Motor neuron (in vitro differentiated cells): ENCODE measurements at regions not wholly inside any gene's neighbourhood (a gene's known extent, or its start where the extent isn't known, plus 50 kb on each side); places are given as distances from the start of the nearest gene placed in this dataset.

Source experiments
- ATAC-seq, 8 experiments: fragments of 200-7000 bp; cut with Tn5 transposase; replicated peaks in 6 of 8; 2 replicates each; pipeline ENCODE4 v1.8.0; 2021; ENCODE audit warnings: mild to moderate bottlenecking in 8 of 8, moderate library complexity in 8 of 8
- H3K27ac ChIP-seq, 2 donors: fragments of 250-450 bp; sonication (Bioruptor Pico); 2 replicates each; pipeline ENCODE4 v1.9.0; 2021; ENCODE audit warnings: antibody characterized with exemption in 2 of 2, mild to moderate bottlenecking in 2 of 2, moderate library complexity in 1 of 2
- H3K4me1 ChIP-seq, 2 donors: fragments of 250-450 bp; sonication (Bioruptor Pico); replicated peaks in 1 of 2; 2 replicates each; pipeline ENCODE4 v1.6.1; 2021; ENCODE audit warnings: antibody characterized with exemption in 2 of 2, mild to moderate bottlenecking in 2 of 2, moderate library complexity in 1 of 2
- H3K4me3 ChIP-seq, 5 donors: fragments of 250-450 bp; sonication (Bioruptor Pico); 2 replicates each; pipeline ENCODE4 v1.9.0; 2021; ENCODE audit warnings: antibody characterized with exemption in 5 of 5, mild to moderate bottlenecking in 5 of 5, moderate library complexity in 4 of 5
- WGBS, 10 experiments: fragments of 450-650 bp; shearing (Covaris generic); methylation state at CpG; one replicate each; pipeline ENCODE4 v1.0.0; 2022; 5-methylcytosine and 5-hydroxymethylcytosine counted together
- in situ Hi-C, 9 experiments: fragments of 400-800 bp; cut with MboI; loops; one replicate each; pipeline ENCODE4 v1.15.0; 2021; ENCODE audit warnings: low sequenced_read_pairs in 9 of 9, low pct_unique_long_range_greater_than_20kb in 2 of 9; ENCODE audit not compliant: unreplicated experiment in 9 of 9

DNA sequence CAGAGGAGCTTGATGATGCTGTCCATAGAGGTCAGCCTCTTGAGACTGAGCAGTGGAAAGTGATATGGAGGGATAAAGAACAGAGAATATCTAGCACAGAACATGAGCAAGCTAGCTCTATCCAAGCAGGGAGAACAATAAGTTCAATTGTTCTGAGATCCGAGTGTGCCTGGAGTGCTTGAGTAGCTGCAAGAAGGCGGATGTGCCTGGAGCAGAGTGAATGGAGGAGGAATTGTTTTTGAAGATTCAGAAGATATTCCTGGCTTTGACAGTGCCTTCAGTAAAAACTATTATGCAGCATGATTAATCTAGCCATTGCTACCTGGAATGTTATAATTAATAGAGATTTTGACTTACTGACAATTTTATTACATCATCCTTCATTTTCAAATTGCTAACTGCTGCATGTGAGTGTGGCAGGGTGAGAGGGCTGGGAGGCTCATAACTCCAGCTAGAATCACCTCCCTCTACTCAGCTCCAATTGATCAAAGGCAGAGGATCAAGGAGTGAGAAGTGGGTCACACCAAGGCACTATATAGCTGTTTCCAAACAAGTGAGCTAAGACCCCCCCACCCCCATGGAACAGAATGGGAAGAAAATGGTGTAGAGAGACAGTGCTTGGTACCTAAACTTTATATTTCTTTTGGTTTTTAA lies 302.8 kb downstream of the ADRA2A start:
- Histone ChIP-seq H3K4me3 (no peak overlapping the region), H3K4me1 (peaks cover 0 to 10% of the 10 kb centered on the region in 2 donors), H3K27ac (no peak overlapping the region)
- ATAC-seq, result peak in 5 of 8 experiments; percentile 34 to 99 (median 69)
- 29 to 100% (median 76%) methylated on average over 1 to 2 of the region's 2 CpGs; no CpG with 5 or more reads in 2 of the 10 experiments for WGBS, 10 experiments
- in situ Hi-C loops, result no loop called here

DNA sequence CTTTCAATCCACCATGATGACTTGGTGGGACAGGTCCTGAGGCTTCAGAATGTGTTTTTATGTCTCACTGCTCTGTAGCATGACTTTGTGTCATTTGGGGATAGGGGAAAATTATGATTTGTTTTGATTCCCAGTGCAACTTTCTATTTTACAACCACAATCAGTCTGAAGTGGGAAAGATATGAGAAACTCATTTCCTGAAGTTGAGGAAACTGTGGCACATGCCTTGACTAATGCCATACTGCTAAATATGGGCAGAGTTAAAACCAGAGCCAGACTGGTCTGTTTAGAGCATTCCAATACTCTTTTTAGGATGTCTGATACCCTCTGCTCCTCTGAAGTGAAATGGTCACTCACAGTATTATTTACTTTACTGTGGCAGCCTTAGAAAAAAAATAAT lies 307.7 kb downstream of the ADRA2A start:
- in situ Hi-C loops, result no loop called here
- Histone ChIP-seq H3K4me1 (peaks cover 0 to 8% of the 10 kb centered on the region in 2 donors), H3K4me3 (no peak overlapping the region), H3K27ac (no peak overlapping the region)
- no peak for ATAC-seq

DNA sequence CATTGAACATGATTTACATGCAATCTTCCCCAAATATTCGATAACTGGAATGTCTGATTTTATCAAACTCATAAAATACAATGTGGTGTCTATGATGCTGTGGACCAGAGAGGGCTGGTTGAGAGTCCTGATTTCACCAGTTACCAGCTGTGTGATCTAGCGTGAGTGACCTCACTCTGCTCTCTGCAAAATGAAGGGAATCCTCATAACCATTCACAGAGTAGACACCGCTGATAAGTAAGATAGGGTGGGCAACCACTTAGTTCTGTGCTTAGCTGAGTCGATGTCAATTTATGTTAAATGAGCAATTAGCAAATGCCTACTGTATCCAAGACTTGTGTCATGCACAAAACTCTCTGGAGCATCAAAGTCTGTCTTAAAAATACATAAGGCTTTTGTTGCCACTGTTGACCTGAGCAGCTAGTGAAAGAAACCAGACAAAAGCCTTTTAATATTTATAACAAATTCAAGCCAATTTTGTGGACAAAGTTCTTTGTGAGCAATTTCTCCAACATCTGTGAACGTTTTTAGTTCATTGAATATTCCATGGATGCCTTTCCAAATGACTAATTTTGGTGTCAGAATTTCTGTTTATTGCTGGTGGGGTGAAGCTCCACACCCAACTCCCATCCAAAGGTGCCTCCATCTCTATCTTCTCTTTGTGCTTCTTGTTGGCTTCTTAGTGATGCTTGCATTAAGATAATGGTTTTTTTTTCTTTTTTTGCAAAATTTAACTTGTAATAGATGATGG lies 314.2 kb downstream of the ADRA2A start:
- H3K27ac ChIP-seq, result no peak overlapping the region
- in situ Hi-C loops, result no loop called here
- 0 to 80% (median 36%) methylated on average over 1 to 5 of the region's 5 CpGs for WGBS, 10 experiments
- H3K4me3 ChIP-seq, result no peak overlapping the region
- peaks cover 0 to 7% of the 10 kb centered on the region in 2 donors for H3K4me1 ChIP-seq
- ATAC-seq, result peak in 3 of 8 experiments; percentile 56 to 63 (median 60)

DNA sequence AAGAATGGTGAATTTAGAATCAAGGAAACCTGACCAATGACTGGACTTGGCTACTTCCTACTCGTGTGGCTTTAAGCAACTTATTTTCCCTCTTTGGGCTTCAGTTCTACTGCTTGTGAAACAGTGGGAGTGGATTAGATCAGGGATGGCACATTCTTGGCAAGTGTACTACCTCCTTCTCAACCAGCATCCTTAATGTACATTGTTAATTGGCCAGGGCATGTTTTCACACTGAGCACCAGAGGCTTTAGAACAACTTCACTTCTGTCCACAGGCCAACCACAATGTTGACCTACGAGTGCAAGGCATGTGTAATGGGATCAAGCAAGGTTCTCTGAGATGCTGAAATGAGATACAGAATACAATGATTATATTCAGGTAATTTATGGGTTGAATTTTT lies 315.3 kb downstream of the ADRA2A start:
- peak in 3 of 8 experiments; percentile 28 to 76 (median 31) for ATAC-seq
- WGBS, 10 experiments, result 6 to 92% (median 60%) methylated on average over 2 of the region's 2 CpGs; no CpG with 5 or more reads in 4 of the 10 experiments
- in situ Hi-C loops, result no loop called here

DNA sequence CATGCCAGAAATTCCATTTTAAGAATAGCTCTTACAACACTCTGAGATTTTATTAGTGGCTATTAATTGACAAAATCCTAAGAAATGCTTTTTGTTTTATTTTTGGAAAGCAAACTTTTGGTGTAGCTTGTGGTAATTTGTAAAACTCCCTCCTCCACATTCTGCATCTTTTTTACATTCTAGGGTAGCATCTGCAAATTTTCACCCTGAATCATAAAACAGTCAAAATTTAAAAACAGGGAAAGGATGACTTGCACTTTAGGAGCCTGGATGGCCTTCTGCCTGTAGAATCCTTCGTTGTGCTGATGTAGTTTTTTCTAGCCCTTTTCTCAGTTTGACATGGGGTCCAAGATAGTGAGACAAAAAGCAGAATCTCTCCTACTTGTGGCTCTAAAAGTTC lies 316.1 kb downstream of the ADRA2A start:
- H3K27ac ChIP-seq, result no peak overlapping the region
- H3K4me1 ChIP-seq, result peaks cover 0 to 7% of the 10 kb centered on the region in 2 donors
- no peak overlapping the region for H3K4me3 ChIP-seq
- ATAC-seq, result peak in 1 of 8 experiments; percentile 20
- in situ Hi-C loops, result no loop called here
- 0 to 55% (median 0%) methylated on average over 1 of the region's 1 CpG; no CpG with 5 or more reads in 1 of the 10 experiments for WGBS, 10 experiments

More for the DNA sequence above, 315.3 kb downstream of the ADRA2A start:
- no peak overlapping the region for H3K27ac ChIP-seq
- peaks cover 0 to 7% of the 10 kb centered on the region in 2 donors for H3K4me1 ChIP-seq
- no peak overlapping the region for H3K4me3 ChIP-seq

DNA sequence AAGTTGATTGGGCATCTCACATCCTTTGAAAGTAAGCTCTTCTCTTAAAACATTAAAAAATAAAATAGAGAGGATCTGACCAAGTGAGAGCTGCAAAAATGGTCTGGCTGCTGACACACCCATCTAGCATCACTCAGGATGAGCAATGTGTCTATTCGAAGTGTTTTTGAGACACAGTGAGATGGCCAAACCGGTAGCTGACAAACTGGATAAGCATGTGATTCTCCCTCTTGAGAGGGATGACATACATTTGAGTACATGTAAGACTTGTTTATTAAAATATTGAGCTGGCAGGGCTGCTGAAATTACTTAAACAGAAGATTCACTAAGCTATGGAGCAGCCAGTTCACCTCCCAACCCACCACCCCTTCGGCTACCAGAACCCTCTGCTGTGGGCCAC lies 333.9 kb downstream of the ADRA2A start:
- in situ Hi-C loops, result no loop called here
- ATAC-seq, result peak in 2 of 8 experiments; percentile 34 to 36
- Histone ChIP-seq H3K4me3 (no peak overlapping the region), H3K4me1 (no peaks in the 10 kb centered on the region), H3K27ac (no peak overlapping the region)
- WGBS, 10 experiments, result 30 to 92% (median 74%) methylated on average over 2 to 3 of the region's 3 CpGs; no CpG with 5 or more reads in 4 of the 10 experiments

DNA sequence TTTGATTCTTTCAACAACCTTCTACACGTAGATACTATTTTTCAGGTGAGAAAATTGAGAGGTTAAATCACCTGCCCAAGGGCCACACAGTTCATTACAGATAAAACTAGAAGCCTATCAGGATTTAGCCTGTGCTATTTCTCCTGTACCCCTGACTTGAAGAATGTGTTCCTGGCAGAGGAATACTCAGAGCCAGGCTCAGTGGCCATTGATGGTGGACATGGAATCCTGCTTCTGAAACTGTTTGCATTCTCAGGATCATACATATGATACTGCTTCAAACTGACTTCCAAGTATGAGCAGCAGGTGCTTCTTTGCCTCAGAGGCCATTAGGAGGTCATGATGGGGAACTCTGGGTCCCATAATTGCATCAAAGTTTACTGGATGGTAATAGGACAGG lies 348.6 kb downstream of the ADRA2A start:
- WGBS, 10 experiments, result 60 to 86% (median 67%) methylated on average over 1 of the region's 1 CpG; no CpG with 5 or more reads in 5 of the 10 experiments
- H3K4me3 ChIP-seq, result no peak overlapping the region
- no peak overlapping the region for H3K27ac ChIP-seq
- H3K4me1 ChIP-seq, result no peaks in the 10 kb centered on the region
- ATAC-seq, result no peak
- in situ Hi-C loops, result no loop called here

DNA sequence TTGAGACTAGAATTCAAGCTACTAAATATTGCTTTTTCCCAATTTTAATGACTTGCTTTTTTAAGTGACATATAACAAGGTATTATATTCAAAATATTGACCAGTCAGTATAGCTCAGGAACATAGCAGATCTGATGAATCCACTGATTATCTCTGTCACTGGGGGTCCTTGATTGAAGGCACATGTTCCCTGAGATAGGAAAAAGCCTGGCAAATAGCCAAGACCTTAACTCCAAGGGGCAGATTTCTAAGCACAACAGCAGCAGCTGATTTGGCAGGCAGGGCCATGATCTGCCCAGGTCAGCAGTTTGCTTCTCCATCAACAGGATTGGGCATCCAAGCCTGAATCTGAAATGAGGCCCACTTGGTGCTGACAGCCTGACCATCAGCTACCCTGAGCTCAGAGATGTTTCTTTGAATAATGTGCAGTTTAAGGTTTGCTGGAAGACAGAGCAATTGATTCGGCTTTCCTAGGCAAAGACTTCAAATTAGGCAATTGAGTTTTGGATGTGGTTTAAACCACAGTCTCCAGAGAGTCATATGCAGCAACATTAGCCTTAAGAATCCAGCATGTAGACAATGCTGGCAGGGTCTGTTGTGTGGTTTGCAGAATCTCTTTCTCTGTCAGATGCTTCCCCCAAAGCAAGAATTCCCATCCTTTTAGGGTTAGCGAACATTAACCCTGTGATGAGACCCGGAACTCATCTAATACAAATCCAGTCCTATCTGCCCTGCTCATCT lies 352.6 kb downstream of the ADRA2A start:
- in situ Hi-C loops, result no loop called here
- no peak overlapping the region for H3K27ac ChIP-seq
- no peaks in the 10 kb centered on the region for H3K4me1 ChIP-seq
- ATAC-seq, result no peak
- WGBS, 10 experiments, result 38 to 100% (median 85%) methylated on average over 1 to 3 of the region's 3 CpGs; no CpG with 5 or more reads in 2 of the 10 experiments
- H3K4me3 ChIP-seq, result no peak overlapping the region

DNA sequence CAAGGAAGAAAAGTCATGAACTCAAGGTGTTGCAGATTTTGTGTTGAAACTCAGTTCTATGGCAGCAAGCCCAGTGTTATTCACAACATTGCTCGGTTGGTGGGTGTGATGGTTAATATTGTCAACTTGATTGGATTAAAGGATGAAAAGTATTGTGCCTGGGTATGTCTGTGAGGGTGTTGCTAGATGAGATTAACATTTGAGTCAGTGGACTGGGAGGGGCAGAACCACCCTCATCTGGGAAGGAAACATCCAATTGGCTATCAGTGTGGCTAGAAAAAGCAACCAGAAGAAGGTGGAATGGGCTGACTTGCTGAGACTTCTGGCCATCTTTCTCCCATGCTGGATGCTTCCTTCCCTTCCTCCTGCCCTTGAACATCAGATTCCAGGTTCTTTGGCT lies 353.2 kb downstream of the ADRA2A start:
- 17 to 100% (median 79%) methylated on average over 1 of the region's 1 CpG; no CpG with 5 or more reads in 6 of the 10 experiments for WGBS, 10 experiments
- peak in 2 of 8 experiments; percentile 47 to 67 for ATAC-seq
- H3K4me3 ChIP-seq, result no peak overlapping the region
- in situ Hi-C loops, result no loop called here
- no peak overlapping the region for H3K27ac ChIP-seq
- H3K4me1 ChIP-seq, result no peaks in the 10 kb centered on the region

DNA sequence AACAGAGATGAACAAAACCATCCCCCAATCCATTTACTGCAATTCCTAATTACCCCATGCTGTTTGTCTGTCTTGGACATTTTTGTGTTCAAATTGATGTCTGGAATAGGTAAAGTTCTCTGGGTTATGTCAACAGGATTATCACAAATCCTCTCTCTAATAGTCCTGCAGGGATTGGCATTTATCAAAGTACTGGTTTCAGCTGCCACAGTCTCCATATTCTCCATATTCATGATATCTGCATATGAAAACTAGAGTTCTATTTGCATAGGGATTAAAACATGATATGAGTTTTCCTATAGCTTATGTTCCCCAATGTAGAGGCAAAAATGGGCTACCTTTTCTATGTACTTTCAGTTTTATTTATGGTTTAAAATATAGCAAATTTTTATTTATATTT lies 355.8 kb downstream of the ADRA2A start:
- no peak overlapping the region for H3K4me3 ChIP-seq
- H3K4me1 ChIP-seq, result no peaks in the 10 kb centered on the region
- H3K27ac ChIP-seq, result no peak overlapping the region
- ATAC-seq, result peak in 3 of 8 experiments; percentile 51 to 95 (median 82)
- in situ Hi-C loops, result no loop called here

DNA sequence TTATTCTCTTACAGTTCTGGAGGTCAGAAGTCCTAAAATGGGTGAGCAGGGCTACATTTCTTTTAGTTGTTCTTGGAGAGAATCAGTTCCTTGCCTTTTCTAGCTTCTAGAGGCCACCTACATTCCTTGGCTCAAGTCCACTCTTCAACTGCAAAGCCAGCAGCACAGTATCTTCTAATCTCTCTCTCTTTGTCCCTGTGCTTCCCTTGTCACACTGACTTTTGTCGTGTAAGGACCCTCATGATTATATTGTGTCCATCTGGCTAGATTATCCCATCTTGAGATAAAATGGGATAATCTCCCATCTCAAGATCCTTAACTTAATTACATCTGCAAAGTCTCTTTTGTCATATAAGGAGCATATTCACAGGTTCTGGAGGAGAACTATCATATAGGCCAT lies 359.0 kb downstream of the ADRA2A start:
- no peaks in the 10 kb centered on the region for H3K4me1 ChIP-seq
- in situ Hi-C loops, result no loop called here
- H3K27ac ChIP-seq, result no peak overlapping the region
- 50 to 100% (median 84%) methylated on average over 1 of the region's 1 CpG; no CpG with 5 or more reads in 4 of the 10 experiments for WGBS, 10 experiments
- ATAC-seq, result no peak
- H3K4me3 ChIP-seq, result no peak overlapping the region

DNA sequence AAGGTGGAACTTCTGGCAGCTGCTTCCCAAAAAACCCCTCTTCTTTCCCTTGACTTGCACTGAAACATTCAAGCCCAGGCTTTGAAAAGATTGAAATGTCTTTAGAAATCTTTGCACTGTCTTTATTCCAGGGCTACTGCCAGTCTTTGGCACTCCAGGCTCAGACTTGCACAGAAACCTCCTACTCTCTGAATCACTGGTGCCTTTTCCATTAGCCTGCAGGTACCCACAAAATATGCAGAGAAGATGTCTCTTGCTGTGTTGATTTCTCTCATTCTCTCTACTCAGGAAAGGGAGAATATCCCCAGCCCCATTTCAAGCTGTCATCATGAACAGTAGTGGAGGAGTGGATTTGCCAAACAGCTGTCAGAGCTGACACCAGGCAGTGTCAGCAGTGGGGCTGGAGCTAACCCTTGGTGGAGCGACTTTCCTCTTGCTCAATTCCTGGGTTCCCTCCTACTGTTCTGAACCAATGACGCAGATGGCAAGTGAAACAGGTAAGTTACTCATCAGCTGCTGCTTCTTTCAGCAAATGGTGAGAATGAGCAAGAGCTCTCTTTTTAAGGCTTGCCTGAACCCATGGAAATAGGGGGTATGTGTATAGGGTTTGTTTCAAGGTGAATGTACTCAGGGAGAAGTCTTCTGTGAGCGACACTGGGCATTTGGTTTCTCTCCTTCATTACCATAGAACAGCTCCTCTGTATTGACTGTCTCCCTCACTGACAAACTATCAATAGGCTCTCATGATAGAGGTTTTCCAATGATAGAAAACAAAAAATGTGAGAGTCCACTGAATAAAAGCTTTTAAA lies 362.4 kb downstream of the ADRA2A start:
- ATAC-seq, result no peak
- in situ Hi-C loops, result no loop called here
- no peak overlapping the region for H3K27ac ChIP-seq
- WGBS, 10 experiments, result 56 to 100% (median 88%) methylated on average over 1 to 3 of the region's 3 CpGs; no CpG with 5 or more reads in 4 of the 10 experiments
- H3K4me1 ChIP-seq, result no peaks in the 10 kb centered on the region
- H3K4me3 ChIP-seq, result no peak overlapping the region
